ENCODE measurements at regions not wholly inside any gene's neighbourhood (a gene's known extent, or its start where the extent isn't known, plus 50 kb on each side); places are given as distances from the start of the nearest gene placed in this dataset.

- TF ChIP-seq CTCF (IDR thresholded peaks at IDR 0.05) (no peak), ZFX (IDR thresholded peaks at IDR 0.05; ENCODE audit: borderline replicate concordance) (no peak)
Measured at GRCh38 chr7:114345494-114345893, 69.1 kb upstream of the FOXP2 start.
